Smooth muscle cell (in vitro differentiated cells): ENCODE measurements at regions not wholly inside any gene's neighbourhood (a gene's known extent, or its start where the extent isn't known, plus 50 kb on each side); places are given as distances from the start of the nearest gene placed in this dataset.

Experiments used
- DNase-seq: peaks from one replicate; lab custom pipeline; 2025; ENCODE audit not compliant: unreplicated experiment; lab: John Stamatoyannopoulos, UW
- H2AFZ ChIP-seq: fragments of 200-600 bp; sonication (generic); 2 replicates; pipeline ENCODE4 v1.6.0; 2016; ENCODE audit warnings: antibody characterized with exemption, low read depth, mild to moderate bottlenecking
- H3F3A ChIP-seq: fragments of 200-600 bp; sonication (generic); 2 replicates; pipeline ENCODE4 v1.6.0; 2017; ENCODE audit warnings: antibody characterized with exemption, low read depth
- H3K27ac ChIP-seq: fragments of 200-600 bp; sonication (generic); 2 replicates; pipeline ENCODE4 v1.5.1; 2016; ENCODE audit warnings: low read depth, mild to moderate bottlenecking
- H3K27me3 ChIP-seq: fragments of 200-600 bp; sonication (generic); 2 replicates; pipeline ENCODE4 v1.6.1; 2016; ENCODE audit warnings: low read depth, mild to moderate bottlenecking
- H3K36me3 ChIP-seq: fragments of 200-600 bp; sonication (generic); 2 replicates; pipeline ENCODE4 v1.5.1; 2016; ENCODE audit warnings: low read depth
- H3K4me1 ChIP-seq: fragments of 200-600 bp; sonication (generic); 2 replicates; pipeline ENCODE4 v1.5.1; 2016; ENCODE audit warnings: low read depth
- H3K4me2 ChIP-seq: fragments of 200-600 bp; sonication (generic); 2 replicates; pipeline ENCODE4 v1.6.0; 2016; ENCODE audit warnings: mild to moderate bottlenecking
- H3K4me3 ChIP-seq: fragments of 200-600 bp; sonication (generic); 2 replicates; pipeline ENCODE4 v1.5.1; 2016; ENCODE audit warnings: mild to moderate bottlenecking
- H3K79me2 ChIP-seq: fragments of 200-600 bp; sonication (generic); 2 replicates; pipeline ENCODE4 v1.6.0; 2016; ENCODE audit warnings: low read depth, mild to moderate bottlenecking
- H3K9ac ChIP-seq: fragments of 200-600 bp; sonication (generic); 2 replicates; pipeline ENCODE4 v1.6.0; 2016; ENCODE audit warnings: low read depth
- H3K9me3 ChIP-seq: fragments of 200-600 bp; sonication (generic); replicated peaks from 2 replicates; pipeline ENCODE4 v1.5.1; 2016; ENCODE audit warnings: low read depth
- H4K20me1 ChIP-seq: fragments of 200-600 bp; sonication (generic); 2 replicates; pipeline ENCODE4 v1.6.0; 2016; ENCODE audit warnings: low read depth
- WGBS: methylation state at CpG from one replicate; pipeline ENCODE4 v1.1.7; 2016; ENCODE audit warnings: low lambda C conversion rate; 5-methylcytosine and 5-hydroxymethylcytosine counted together
- TF ChIP-seq, protein P1 (sequence below): fragments of 200-600 bp; sonication (generic); IDR thresholded peaks from 2 replicates; pipeline ENCODE4 v1.5.1; 2017; ENCODE audit warnings: borderline replicate concordance, mild to moderate bottlenecking, antibody characterized with exemption; ENCODE audit not compliant: insufficient read depth, poor library complexity, severe bottlenecking

DNA sequence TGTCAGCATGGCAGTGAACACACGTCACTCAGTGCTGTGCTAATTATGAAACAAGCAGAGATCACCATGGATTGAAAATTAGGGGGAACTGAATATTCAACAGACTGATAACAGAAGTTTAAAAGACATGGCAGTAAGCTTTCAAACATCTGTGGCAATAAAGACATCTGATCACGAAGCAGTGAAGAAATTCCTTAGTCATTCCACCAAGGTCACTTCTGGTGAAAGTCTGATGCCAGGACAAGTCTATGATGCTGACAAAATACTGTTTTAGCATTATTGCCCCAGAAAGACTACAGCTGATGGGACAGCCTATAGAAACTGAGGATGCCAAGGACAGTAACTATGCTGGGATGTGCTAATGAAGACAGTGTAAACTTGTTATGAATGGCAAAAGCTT, 126.9 kb upstream of the RBM19 start:
- H3K9ac ChIP-seq = no peak overlapping the region
- no peaks in the 10 kb centered on the region for H3K36me3 ChIP-seq
- H4K20me1 ChIP-seq = no peaks in the 10 kb centered on the region
- peaks cover 4% of the 10 kb centered on the region for H3K27me3 ChIP-seq
- H3K4me1 ChIP-seq = no peaks in the 10 kb centered on the region
- H3K4me3 ChIP-seq = no peak overlapping the region
- H3K27ac ChIP-seq = no peak overlapping the region
- no peaks in the 10 kb centered on the region for H3K79me2 ChIP-seq
- H3K9me3 ChIP-seq = no peaks in the 10 kb centered on the region
- WGBS = 84% methylated on average over 2 of the region's 2 CpGs
- no peak overlapping the region for H2AFZ ChIP-seq
- no peaks in the 10 kb centered on the region for H3F3A ChIP-seq
- DNase-seq = no peak
- TF ChIP-seq, protein P1, sequence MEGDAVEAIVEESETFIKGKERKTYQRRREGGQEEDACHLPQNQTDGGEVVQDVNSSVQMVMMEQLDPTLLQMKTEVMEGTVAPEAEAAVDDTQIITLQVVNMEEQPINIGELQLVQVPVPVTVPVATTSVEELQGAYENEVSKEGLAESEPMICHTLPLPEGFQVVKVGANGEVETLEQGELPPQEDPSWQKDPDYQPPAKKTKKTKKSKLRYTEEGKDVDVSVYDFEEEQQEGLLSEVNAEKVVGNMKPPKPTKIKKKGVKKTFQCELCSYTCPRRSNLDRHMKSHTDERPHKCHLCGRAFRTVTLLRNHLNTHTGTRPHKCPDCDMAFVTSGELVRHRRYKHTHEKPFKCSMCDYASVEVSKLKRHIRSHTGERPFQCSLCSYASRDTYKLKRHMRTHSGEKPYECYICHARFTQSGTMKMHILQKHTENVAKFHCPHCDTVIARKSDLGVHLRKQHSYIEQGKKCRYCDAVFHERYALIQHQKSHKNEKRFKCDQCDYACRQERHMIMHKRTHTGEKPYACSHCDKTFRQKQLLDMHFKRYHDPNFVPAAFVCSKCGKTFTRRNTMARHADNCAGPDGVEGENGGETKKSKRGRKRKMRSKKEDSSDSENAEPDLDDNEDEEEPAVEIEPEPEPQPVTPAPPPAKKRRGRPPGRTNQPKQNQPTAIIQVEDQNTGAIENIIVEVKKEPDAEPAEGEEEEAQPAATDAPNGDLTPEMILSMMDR = no peak
- no peak overlapping the region for H3K4me2 ChIP-seq

DNA sequence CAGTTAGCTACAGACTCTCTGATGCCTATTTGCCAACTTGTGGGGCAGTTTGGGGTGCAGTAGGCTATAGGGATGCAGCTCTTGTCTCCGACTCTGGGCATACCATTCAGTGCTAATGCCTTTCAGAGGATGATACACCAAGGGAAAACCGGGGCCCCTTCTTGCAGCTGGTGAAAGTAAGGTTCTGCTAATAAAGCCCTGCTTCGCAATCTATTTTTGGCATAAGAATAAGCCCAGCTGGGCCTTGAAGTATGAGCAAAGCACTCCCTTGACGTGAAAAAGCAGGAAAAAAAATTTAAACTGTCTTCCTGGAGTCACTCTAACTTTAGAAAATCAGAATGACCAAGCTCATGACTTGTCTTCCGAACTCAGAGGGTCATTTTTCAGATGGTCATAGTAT, 124.1 kb upstream of the RBM19 start:
- Histone ChIP-seq H3K27me3 (peaks cover 9% of the 10 kb centered on the region), H3K4me2 (no peak overlapping the region), H3K4me1 (no peaks in the 10 kb centered on the region), H3K79me2 (no peaks in the 10 kb centered on the region), H3K4me3 (no peak overlapping the region), H3K9ac (no peak overlapping the region), H3F3A (no peaks in the 10 kb centered on the region), H2AFZ (no peak overlapping the region), H3K36me3 (no peaks in the 10 kb centered on the region), H3K27ac (no peak overlapping the region), H4K20me1 (no peaks in the 10 kb centered on the region), H3K9me3 (no peaks in the 10 kb centered on the region)
- DNase-seq = no peak
- TF ChIP-seq, protein P1 = no peak
- WGBS = 81% methylated on average over 5 of the region's 5 CpGs

DNA sequence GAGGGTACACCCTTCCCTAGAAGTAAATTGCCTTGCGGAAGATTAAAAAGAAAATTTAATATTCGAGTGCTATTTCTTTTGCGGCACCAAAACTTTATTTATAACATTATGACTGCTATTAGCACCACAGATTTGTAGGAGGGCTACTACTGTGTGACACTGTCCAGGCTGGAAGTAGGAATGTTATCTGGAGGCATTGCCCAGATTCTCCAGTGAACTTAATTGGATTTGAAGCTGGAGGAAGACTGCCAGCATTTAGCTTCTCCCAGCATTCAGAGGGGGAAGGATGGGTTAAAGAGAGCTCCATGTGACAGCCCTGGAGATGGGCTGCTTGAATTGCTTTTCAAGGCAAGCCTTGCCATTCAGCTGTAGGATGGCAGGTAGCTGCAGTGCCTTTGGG, 107.0 kb upstream of the RBM19 start:
- H2AFZ ChIP-seq = no peak overlapping the region
- H3F3A ChIP-seq = no peaks in the 10 kb centered on the region
- H3K9ac ChIP-seq = no peak overlapping the region
- H3K9me3 ChIP-seq = no peaks in the 10 kb centered on the region
- no peak overlapping the region for H3K27ac ChIP-seq
- peaks cover 16% of the 10 kb centered on the region for H3K27me3 ChIP-seq
- no peak for DNase-seq
- WGBS = 97% methylated on average over 3 of the region's 3 CpGs
- H3K36me3 ChIP-seq = no peaks in the 10 kb centered on the region
- TF ChIP-seq, protein P1 = no peak
- H3K79me2 ChIP-seq = no peaks in the 10 kb centered on the region
- H4K20me1 ChIP-seq = no peaks in the 10 kb centered on the region
- H3K4me1 ChIP-seq = no peaks in the 10 kb centered on the region
- no peak overlapping the region for H3K4me3 ChIP-seq
- no peak overlapping the region for H3K4me2 ChIP-seq

DNA sequence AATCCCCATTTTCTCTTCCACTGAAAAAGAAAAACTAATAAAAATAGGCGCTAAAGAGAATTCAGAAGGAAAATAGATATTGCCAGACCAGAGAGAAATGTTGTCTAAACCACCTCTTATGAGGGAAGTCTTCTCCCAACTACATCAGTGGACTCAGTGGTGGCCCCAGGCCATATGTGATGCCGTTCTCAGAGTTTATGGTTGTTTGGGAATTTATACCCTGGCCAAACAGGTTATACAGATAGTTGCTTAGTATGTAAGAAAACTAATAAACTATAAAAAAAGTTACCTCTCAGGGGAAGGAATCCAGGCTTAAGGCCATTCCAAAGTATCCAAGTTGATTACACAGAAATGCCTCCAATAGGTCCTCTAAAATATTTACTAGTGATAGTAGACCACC, 103.4 kb upstream of the RBM19 start:
- Histone ChIP-seq H3K4me1 (no peaks in the 10 kb centered on the region), H3K4me3 (no peak overlapping the region), H3K4me2 (no peak overlapping the region), H3K9ac (no peak overlapping the region), H3K27ac (no peak overlapping the region), H3K27me3 (peaks cover 25% of the 10 kb centered on the region), H3K36me3 (no peaks in the 10 kb centered on the region), H3K79me2 (no peaks in the 10 kb centered on the region), H2AFZ (no peak overlapping the region), H4K20me1 (no peaks in the 10 kb centered on the region), H3F3A (no peaks in the 10 kb centered on the region), H3K9me3 (no peaks in the 10 kb centered on the region)
- DNase-seq = no peak
- TF ChIP-seq, protein P1 = no peak
- 45% methylated on average over 2 of the region's 2 CpGs for WGBS
